HG03159 (cell line): ENCODE measurements at regions not wholly inside any gene's neighbourhood (a gene's known extent, or its start where the extent isn't known, plus 50 kb on each side); places are given as distances from the start of the nearest gene placed in this dataset.

ENCODE experiments used
- ATAC-seq: cut with Tn5 transposase; IDR thresholded peaks from one replicate; pipeline ENCODE4 v1.9.1; 2021; ENCODE audit warnings: mild to moderate bottlenecking, moderate library complexity; ENCODE audit not compliant: unreplicated experiment

DNA sequence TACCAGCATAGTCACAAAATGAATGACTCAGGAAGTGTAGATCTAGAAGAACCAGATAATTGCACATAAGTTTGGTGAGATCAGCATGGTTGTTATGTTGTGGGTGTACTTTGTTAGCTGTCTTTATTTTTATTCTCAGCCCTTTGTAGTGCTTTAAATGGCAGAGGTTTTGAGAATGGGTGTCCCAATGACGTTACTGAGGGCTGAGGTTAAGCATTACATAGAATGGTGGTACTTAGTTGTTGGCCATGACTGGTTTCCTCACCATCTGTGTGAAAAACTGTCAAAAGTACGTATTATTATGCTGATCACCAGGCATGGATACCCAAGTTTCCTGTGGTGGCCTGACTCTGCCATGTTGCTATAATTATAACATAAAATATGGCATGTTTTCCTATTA is 165.8 kb downstream of the UBE2E3 start:
- ATAC-seq, result no peak

DNA sequence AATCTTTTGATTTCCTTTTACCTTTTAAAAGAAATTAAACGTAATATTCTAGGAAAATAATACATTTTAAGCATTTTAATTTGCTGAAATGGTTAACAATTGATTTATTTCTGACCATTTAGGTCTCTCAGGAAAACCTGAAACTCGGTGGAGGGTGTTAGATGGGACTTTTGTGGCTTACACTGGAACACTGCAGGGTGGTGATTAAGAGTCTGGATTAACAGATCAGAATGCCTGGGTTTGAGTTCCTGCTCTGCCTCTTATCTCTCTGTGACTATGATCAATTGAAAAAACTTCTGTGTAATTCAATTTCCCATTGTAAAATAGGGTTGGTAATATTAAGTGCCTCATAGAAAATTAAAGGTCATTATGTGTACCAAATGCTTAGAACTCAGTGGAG is 168.7 kb downstream of the UBE2E3 start:
- no peak for ATAC-seq

DNA sequence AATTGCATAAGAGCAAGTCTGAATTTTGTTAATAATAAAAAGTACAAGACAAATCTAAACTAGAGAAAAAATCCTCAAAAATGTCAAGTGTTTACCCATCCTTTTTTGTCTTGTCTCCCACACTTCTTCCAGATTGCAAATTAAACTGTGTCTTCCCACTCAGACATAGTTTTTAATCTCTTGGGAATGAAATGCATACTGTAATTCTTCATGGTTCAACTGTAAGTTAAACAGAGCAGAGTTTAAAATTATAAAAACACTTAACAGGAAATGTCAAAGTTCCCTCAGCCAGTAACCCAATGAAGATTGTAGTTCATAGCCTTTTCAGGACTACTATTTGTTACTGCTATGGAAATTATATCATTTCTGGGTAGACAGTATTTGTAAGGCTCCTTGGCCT is 171.8 kb downstream of the UBE2E3 start:
- no peak for ATAC-seq

DNA sequence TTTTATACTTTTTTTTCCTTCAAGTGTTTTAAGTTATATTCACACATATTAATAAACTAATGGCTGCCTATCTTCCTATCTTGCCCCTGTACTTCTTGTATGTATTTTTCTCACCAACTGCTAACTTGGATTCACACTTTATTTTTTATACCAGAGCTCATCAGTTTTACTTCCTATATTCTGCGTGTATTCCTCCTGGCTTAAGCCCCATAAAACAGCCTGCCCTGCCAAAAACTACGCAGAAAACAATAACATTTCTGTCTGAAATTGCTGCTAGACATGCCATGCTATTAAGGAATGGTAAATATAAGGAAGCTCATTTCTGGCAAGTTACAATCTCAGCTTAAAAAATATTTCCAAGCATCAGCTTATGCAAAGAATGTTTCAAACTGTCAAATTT is 172.3 kb downstream of the UBE2E3 start:
- no peak for ATAC-seq

DNA sequence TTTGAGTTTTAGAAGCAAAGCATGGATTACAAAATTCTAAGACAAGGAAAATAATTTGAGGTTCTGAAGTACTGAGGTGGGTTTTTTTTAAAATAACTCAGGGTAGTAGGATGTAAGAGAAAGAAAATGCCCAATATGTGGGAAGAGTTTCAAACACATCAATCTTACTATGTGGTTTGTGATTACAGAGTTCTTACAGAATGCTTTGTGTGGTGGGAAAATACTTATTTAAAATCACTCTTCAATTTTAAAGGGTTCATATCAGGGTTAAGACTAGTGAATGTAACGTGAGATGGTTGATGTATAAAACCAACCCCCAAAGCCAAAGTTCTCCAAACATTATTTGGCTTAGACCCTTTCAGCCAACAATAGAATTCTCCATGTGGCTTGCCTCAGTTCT is 173.5 kb downstream of the UBE2E3 start:
- ATAC-seq, result no peak

DNA sequence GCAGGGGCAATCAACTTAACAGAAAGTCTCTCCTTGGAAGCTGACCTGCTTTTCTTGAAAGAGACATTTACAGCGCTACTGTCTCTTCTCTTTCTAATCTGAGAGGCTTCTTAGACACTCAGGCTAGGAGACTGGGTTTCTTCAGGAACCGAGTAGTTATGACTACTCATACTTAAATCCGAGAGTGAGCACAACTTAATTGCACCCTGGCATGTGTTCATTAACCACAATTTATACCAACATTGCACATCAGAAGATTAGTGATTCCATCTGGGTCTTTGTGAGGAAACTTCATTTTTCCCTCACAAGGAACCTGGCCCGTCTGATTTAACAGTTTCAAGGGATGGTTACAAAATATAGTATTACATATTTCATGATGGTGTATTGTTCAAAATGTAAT is 176.9 kb downstream of the UBE2E3 start:
- no peak for ATAC-seq

DNA sequence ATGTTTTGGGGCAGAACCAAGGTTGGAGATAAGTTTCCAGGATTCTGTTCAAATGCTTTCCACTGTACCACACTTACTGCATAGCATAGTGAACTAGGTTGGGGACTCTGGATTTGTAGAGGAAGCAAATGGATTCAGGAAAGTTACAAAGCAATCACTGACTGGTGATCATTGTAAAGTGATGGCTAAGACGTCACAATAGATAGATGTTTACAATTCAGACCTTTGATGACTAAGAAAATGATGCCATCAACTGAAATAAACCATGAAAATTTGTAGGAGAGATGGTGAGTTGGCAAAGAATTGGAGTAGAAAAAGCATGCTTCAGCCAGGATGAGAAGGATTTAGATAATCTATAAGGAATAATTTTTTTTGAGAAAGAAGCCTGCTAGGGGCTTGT is 178.0 kb downstream of the UBE2E3 start:
- ATAC-seq, result no peak

DNA sequence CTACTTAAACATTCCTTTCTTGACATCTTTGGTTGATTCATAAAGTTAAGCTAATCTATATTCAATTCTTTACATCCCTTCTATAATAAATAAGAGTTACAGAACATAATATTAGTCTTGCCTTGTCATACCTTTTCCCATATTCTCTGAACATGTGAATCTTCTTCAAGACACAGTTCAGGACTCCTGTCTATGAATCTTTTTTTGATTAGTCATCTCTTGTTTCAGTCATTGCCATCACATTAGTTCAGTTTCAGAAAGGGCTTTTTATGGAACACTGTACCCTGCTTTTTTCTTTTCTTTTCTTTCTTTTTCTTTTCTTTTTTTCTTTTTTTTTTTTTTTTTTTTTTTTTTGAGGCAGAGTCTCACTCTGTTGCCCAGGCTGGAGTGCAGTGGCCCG is 181.2 kb downstream of the UBE2E3 start:
- no peak for ATAC-seq

DNA sequence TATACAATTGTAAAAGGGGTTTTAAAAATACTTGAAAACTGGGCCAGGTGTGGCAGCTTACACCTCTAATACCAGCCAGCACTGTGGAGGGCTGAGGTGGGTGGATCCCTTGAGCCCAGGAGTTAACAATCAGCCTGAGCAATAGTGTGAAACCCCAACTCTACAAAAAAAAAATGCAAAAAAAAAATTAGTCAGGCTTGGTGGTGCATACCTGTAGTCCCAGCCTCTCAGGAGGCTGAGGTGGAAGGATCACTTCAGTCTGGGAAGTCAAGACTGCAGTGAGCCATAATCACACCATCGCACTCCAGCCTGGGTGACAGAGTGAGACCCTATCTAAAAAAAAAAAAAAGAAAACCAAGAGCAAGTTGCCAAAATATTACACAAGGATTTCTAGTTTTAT is 182.7 kb downstream of the UBE2E3 start:
- no peak for ATAC-seq

DNA sequence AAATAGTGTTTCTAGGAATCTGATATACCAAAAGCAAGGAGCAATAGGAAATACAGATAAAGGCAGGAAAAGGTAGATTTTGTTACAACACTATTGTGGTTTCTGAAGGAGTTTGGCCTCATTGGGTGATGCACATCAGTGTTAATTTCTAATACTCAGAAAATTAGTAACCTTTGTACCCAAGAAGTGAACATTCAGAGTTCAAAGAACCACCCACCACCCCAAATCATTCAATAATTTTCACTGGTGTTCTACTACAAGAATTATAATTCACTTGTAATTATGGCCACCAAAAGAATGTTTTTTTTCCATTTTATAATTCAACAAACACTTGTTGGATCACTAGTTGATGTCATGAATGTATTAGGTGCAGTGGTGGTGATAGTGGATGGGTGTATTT is 183.3 kb downstream of the UBE2E3 start:
- ATAC-seq, result no peak

DNA sequence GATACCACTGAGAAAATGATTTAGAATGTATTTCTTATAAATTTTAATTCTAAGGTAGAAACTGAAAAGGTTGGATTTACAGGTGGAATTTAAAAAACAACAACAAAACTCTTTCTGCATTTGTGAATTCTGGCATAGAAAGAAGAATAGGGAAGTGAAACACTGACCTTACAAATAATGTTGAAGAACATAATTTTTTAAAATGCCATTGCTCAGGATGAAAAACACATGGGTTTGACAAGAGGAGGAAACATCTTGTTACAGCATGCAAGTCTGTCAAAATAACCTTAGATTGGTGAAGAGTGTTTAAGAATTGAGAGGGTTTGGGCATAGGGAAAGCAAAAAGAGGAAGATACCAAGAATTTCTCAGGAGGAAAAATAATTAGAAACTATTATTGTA is 184.3 kb downstream of the UBE2E3 start:
- ATAC-seq, result peak; percentile 60

DNA sequence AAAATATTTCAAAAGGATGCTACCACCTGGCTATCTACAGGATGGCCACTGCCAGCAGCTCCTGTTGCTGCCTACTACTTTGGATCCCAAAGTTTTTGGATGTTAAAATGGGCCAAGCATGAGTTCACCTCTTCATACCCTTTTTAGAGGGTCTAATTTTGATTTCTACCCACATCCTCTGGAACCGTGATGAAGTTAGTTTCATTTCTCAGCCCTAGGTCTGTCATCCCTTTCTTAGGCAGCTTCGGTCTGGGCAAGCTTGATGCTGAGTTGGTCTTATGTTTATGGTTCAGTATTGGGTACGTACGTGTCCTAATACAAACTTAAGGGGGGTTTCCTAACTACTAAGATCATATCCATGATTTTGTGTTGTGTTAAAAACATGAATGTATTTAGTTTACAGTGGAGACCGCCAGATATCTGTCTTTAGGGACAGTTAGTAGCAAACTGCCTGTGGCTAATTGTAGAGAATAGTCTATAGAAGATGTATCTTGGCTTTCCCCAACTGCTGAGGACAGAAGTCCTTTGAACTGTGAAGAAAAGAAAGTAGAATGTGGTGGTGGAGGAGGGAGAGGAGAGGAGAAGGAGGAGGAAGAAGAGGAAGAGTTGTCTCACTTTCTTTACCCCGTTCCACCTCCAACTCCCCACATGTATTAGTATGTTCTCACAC is 184.9 kb downstream of the UBE2E3 start:
- ATAC-seq, result peak; percentile 72

DNA sequence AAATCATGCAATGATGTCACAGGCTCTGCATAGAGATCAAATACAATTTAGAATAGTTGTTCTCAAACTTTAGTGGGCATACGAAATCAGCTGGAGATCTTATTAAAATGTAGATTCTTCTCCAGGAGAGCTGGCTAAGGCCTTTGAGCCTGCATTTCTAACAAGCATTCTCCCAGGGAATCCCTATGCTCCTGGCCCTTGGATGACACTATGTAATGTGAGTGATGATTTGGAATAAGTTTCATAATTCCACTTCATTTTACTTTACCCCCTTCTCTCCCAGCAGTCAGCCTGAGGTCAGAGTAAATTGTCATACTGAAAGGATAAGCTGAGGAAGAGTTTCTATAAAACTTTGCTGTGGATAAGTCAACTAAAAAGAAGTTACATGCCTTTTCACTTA is 189.1 kb downstream of the UBE2E3 start:
- ATAC-seq, result no peak

DNA sequence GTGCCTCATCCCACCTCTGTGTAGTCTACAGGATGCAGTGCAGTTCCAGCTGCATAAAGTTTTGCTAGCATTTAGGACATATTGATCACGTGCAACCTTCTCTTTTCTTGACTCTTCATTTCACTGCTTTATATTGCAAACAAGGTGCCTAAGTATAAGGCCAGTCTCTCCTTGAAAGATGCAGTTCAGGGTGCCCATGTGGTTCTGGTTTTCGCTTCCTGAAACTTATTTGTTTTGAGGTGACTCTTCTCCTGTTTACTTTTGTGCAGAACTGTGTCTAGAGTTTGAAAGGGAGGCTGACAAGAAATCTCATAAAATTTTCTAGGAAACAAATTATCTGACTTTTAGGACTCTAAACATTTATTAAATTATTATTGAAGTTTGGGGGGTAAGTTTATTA is 189.9 kb downstream of the UBE2E3 start:
- no peak for ATAC-seq

DNA sequence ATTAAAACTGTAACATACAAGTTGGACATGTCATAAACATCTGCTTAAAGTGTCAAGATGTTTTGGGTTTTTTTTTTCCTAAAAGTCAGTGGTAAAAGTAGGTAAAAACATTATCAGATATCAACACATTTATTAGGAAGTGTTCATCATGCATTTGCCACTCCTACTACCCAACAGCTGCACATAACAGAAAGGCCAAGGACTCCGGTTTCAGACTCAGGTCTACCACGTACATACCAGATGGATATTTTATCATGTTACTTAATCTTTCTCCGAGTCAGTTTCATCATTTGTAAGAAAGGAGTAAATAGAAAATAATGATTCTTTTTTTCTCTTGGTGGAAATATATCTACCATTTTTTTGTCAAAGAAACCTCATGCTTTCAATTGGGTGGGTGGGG is 192.3 kb downstream of the UBE2E3 start:
- no peak for ATAC-seq

DNA sequence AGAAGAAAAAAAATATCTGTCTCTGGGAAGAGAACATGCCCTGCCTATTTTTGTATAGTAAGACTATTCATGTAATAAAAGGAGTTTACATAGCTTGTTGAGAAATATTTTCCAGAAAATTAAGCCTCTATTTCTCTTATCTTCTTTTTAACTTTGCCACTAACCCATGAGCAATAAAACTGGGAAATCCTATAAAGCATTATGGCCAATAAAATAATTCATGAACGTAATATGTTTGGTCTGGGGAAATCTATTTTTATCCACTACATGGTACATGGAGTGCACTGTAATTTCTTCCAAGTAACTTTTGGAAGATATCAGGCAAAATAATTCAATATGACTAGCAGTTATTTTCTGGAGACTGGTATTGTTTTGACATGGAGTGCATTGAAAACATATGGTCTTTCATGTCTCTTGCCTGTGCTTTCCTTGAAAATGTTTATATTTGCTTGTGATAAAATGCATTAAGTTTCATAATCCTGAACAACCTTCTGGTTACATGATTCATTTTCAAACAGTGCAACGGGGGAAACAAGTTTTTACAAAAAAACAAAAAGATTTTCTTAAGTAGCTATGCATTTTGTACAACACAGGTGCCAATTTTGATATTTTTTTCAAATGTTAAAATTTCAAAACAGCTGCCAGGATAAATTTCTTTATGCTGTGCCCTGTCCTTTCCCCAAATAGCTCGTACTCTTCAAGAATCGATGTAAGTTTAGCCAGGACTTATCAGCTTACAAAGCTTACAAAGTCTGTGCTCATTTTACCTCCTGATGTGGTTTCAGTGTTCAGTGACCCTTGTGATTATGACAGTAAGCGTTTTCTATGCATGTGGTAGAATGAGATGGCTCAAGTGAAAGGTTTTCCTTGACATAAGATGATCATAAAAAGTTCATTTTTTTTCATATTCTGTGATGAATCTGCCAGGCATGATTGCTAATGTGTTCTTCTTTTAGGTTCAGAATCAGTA is 194.5 kb downstream of the UBE2E3 start:
- ATAC-seq, result no peak

DNA sequence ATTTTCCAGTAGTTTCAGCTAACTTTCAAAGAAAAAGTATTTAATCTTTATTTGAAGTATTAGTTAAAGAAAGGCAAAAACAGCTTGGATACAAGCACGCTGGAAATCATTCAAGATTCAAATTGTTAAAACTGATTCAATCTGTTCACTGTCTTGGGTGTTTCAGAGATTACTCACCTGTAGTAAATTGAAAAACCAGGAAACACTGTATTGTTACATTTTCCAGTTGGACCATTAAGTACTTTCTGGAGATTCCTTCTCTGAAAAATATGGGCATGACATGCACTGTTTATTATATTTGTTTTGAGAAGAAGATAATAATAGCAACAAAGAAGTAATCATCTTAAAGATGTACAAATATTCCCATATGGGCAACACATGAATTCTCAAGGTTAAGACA is 196.1 kb downstream of the UBE2E3 start:
- no peak for ATAC-seq

DNA sequence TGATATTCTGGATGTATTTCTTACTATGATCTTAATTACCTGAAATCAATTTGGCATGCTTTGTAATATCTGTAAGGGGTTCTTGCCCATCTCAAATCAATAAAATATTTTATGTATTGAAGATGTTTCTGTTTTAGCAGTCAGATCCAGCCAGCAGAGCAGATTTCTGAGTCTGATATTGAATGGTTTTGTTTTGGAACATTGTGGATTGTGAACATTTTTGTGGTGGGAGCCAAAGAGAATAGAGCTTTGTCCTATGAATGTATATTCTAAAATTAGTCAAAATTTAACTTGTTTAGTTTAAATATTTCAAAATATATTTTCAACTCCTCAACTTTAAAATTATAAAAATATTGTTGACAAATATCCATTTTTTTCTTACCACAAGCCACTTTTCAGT is 197.0 kb downstream of the UBE2E3 start:
- no peak for ATAC-seq

DNA sequence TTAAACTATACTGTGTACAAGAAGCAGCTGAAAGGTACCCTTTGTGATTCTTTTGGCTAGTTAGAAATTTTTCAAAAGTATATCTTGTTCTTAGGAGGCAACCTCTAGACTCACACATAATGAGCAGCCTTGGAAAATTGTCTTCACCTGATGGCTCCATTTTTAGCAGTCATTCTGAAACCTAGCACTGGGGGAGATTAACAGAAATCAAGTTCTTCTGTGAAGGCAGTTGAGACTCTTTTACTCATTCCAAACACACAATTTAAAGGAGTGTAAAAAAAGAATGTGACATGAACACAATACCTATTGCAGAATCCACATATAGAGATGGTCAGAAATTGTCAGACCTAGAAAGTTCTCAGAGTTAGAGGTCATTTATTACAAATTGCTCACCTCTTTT is 197.7 kb downstream of the UBE2E3 start:
- no peak for ATAC-seq

DNA sequence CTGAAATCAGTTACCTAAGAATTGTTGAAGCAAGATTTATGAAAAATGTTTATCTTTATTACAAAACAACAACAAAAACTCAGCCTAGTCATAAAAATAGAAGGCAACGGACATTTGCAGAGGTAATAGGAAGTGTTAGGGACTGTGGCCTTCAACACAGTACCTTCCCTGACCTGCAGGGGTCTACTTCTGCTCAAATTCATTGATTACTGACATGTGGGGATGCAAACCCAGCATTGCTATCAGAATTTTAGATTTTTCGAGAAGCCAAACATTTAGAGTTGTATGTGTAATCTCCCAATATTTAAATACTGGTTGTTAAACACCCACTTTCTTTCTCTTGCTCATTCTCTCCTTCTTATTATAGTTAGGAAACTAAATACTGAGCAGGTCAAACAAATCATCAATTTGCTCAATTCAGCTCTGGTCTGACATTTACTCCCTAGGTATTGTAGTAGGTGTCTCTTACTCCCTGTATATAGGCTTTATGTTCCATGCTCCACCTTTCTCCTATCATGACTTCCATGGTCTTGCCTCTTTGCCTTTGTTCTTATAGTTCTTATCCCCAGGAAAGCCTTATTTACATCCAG is 198.5 kb downstream of the UBE2E3 start:
- ATAC-seq, result peak; percentile 60

DNA sequence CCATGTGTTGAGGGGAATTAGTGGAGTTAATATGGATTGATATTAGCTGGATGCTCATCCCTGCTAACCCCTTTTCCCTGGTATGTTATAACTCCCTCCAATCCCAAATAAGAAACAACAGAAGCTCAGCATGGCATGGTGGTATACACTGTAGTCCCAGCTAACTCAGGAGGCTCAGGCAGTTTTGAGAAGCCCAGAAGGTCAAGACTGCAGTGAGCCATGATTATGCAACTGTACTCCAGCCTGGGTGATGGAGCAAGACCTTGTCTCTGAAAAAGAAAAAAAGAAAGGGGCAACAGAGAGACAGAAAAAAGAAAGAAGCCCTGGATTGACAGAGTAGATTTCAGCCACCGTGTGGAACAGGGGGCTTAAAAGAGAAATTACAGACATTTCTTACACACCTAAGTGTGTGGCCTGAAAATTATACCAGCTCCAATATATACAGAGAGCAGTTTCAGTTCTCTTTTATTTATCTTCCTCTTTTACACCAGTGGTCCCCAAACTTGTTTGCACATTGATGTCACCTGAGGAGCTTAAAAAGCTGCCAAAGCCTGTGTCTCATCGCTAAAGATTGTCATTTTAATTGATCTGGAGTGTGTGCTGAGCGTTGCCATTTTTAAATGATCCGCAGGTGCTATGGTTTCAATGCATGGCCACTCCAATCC is 203.6 kb downstream of the UBE2E3 start:
- ATAC-seq, result peak; percentile 99
